ENCODE measurements at regions not wholly inside any gene's neighbourhood (a gene's known extent, or its start where the extent isn't known, plus 50 kb on each side); places are given as distances from the start of the nearest gene placed in this dataset.
"Not testable (repeated sequence)": the region's sequence is repeated elsewhere in the genome, so short reads cannot be mapped to it uniquely, and the experiment has no call there.

DNA sequence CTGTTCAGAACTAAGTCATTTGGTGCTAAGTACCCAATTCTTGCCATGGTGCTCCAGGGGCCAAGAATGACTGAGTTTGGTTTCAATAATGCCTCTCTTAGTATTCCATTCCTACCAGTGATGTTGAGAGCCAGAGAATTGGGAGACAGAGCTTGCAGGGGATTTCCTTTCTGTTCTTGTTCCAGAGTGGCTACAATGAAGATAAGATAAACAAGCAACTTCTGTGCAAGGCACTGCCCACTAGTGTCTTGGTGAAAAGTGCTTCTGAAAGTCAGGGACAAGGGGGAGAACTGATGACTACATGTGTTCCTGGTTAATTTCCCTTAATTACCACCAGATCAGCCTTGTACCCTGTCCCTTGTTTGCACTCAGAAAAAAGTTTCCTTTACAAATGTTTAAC, 421.6 kb downstream of the BCKDHB start:
- H3K36me3 ChIP-seq (ENCODE audit: control insufficient read depth, insufficient read depth, low read length), result no peaks in the 10 kb centered on the region
- H3K27ac ChIP-seq (ENCODE audit: low read length), result no peak overlapping the region
- no peaks in the 10 kb centered on the region for H3K9me3 ChIP-seq (replicated peaks; ENCODE audit: control insufficient read depth, low read depth, low read length)
- no peak for DNase-seq
- H3K4me3 ChIP-seq (ENCODE audit: low read length), result no peak overlapping the region
- no peaks in the 10 kb centered on the region for H3K27me3 ChIP-seq (ENCODE audit: control insufficient read depth, insufficient read depth, low read length)
- peaks cover 5% of the 10 kb centered on the region for H3K4me1 ChIP-seq (ENCODE audit: control insufficient read depth, insufficient read depth, low read length)

DNA sequence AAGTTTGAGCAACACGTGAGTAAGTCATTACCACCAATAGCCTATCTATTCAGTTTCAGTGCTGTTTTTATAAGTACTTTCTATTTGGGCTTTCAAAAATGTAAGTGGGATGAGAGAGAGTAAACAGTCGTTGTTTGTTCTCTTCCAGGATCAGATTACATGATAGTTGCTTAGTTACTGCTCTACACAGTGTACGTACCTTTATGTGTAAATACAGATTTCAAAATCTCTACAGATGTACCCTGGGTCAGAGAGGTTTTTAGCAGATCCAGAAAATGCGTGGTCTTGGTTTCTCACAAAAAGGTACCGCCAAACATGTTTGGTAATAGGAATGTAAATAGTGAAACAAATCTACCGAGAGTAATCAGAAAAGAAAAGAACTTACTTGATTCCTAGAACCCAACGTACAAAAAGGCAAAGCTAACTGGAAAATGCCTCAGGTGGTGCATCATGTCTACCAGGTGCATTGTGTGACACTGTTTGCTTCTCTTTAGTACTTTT, 421.1 kb downstream of the BCKDHB start:
- no peak for DNase-seq
- H3K27ac ChIP-seq (ENCODE audit: low read length), result no peak overlapping the region

DNA sequence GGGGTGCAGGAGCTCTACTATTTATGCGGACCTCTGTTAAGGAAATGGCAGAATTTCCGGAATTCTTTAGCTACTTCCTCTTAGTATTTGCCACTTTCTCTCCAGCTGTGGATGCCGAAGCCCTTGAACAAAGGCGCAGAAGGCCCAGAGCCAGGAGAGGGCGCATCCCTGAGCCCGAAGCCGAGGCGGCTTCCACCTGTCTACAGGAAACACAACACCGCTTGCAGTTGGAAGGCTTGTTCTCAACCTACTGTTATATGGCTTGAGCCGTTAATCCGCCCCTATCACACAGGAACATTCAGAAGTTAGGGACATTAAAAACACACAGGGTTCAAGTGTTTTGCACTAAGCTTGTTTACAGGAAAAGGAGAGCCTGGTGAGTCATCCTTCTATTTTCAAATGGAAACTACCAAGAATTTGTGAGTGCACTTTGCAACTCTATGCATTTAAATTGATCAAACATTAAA, 417.1 kb downstream of the BCKDHB start:
- DNase-seq, result peak; percentile 56
- Histone ChIP-seq H3K9me3 (replicated peaks; ENCODE audit: control insufficient read depth, low read depth, low read length) (no peaks in the 10 kb centered on the region), H3K27ac (ENCODE audit: low read length) (peak overlapping the region; percentile 25), H3K4me3 (ENCODE audit: low read length) (no peak overlapping the region), H3K27me3 (ENCODE audit: control insufficient read depth, insufficient read depth, low read length) (no peaks in the 10 kb centered on the region), H3K4me1 (ENCODE audit: control insufficient read depth, insufficient read depth, low read length) (peaks cover 8% of the 10 kb centered on the region), H3K36me3 (ENCODE audit: control insufficient read depth, insufficient read depth, low read length) (no peaks in the 10 kb centered on the region)
- WGBS (ENCODE audit: insufficient coverage), result 20% methylated on average over 7 of the region's 11 CpGs

More for the DNA sequence above, 421.1 kb downstream of the BCKDHB start:
- WGBS (ENCODE audit: insufficient coverage), result 75% methylated on average over 1 of the region's 7 CpGs
- Histone ChIP-seq H3K36me3 (ENCODE audit: control insufficient read depth, insufficient read depth, low read length) (no peaks in the 10 kb centered on the region), H3K9me3 (replicated peaks; ENCODE audit: control insufficient read depth, low read depth, low read length) (no peaks in the 10 kb centered on the region), H3K4me3 (ENCODE audit: low read length) (no peak overlapping the region), H3K27me3 (ENCODE audit: control insufficient read depth, insufficient read depth, low read length) (no peaks in the 10 kb centered on the region), H3K4me1 (ENCODE audit: control insufficient read depth, insufficient read depth, low read length) (peaks cover 6% of the 10 kb centered on the region)

DNA sequence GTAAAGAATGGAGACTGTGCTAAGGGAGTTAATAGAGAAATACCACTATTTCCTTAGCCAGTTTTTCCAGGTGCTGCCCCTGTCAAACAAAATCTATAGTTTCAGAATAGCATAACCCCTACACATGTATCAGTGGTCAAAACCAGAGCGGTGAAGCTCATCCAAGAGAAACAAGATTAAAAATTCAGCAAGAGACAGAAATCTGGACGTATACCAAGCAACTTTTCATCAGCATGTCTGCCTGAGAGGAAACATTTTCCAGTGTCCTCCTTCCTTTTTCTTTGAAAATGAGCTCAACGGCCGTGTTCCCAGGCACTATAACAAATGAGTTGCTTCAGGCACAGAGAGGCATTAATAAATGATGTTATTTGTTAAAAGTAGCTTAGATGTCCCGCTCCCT, 416.5 kb downstream of the BCKDHB start:
- peak overlapping the region; percentile 25 for H3K27ac ChIP-seq (ENCODE audit: low read length)
- no peaks in the 10 kb centered on the region for H3K9me3 ChIP-seq (replicated peaks; ENCODE audit: control insufficient read depth, low read depth, low read length)
- peak; percentile 75 for DNase-seq
- H3K36me3 ChIP-seq (ENCODE audit: control insufficient read depth, insufficient read depth, low read length), result no peaks in the 10 kb centered on the region
- H3K4me3 ChIP-seq (ENCODE audit: low read length), result no peak overlapping the region
- H3K27me3 ChIP-seq (ENCODE audit: control insufficient read depth, insufficient read depth, low read length), result no peaks in the 10 kb centered on the region
- 0% methylated on average over 1 of the region's 5 CpGs for whole genome bisulfite sequencing (ENCODE audit: insufficient coverage)
- peaks cover 8% of the 10 kb centered on the region for H3K4me1 ChIP-seq (ENCODE audit: control insufficient read depth, insufficient read depth, low read length)

DNA sequence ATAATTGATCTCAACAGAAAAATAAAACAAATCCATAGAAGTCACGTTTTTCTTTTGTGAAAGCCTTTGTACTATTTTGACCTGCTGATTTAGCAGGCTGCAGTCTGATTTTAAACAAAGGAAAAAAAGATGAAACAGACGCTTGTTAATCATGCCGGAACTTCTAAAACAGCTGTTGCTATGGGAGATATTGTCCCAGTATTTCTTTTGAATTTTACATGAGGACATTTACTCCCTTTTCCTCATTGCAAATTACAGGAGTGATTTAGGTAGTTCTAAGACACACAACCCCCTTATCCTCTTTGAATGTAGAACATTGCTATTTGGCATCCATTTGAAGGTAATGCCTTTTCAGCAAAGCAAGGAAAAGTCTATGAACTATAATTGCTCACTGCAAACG, 416.1 kb downstream of the BCKDHB start:
- peaks cover 8% of the 10 kb centered on the region for H3K4me1 ChIP-seq (ENCODE audit: control insufficient read depth, insufficient read depth, low read length)
- no peak overlapping the region for H3K4me3 ChIP-seq (ENCODE audit: low read length)
- WGBS (ENCODE audit: insufficient coverage), result no CpG with 5 or more reads among the region's 4 CpGs
- no peaks in the 10 kb centered on the region for H3K9me3 ChIP-seq (replicated peaks; ENCODE audit: control insufficient read depth, low read depth, low read length)
- no peaks in the 10 kb centered on the region for H3K27me3 ChIP-seq (ENCODE audit: control insufficient read depth, insufficient read depth, low read length)
- DNase-seq, result peak; percentile 46
- H3K36me3 ChIP-seq (ENCODE audit: control insufficient read depth, insufficient read depth, low read length), result no peaks in the 10 kb centered on the region
- H3K27ac ChIP-seq (ENCODE audit: low read length), result peak overlapping the region; percentile 2

DNA sequence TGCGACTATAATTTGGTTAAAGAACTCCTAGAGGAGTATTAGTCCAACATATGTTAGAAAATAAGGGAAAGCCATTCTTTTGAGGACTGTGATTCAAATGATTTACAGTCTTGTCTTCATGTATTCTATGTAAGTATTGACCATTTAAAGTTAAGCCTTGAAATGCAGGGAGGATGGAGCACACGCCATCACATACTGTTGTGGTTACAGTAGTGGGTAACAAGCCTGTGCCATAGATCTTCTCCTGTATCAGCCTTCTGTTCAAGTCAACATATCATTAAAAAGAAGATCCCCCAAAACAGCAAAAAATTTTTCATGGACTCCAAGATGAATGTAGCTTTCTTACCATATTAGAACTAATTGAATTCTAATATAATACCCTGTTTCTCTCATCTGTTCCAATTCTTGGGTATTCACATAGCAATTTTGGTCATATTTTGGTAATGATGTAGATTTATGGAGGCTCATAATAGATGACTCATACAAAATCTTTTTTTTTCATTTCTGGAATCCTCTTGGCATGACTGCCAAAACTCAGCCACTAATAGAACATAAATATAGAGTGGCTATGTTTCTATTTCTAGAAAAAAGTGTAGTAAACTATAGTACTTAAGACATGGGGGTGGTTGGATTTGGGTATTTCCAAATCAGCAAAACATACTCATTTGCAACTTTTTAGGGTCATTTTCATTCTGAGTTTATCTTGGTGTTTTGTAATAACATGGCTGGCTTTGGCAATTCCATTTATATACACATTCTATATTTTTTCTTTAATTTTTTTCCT, 413.5 kb downstream of the BCKDHB start:
- Histone ChIP-seq H3K36me3 (ENCODE audit: control insufficient read depth, insufficient read depth, low read length) (no peaks in the 10 kb centered on the region), H3K9me3 (replicated peaks; ENCODE audit: control insufficient read depth, low read depth, low read length) (no peaks in the 10 kb centered on the region), H3K4me1 (ENCODE audit: control insufficient read depth, insufficient read depth, low read length) (peaks cover 8% of the 10 kb centered on the region), H3K4me3 (ENCODE audit: low read length) (no peak overlapping the region), H3K27ac (ENCODE audit: low read length) (no peak overlapping the region), H3K27me3 (ENCODE audit: control insufficient read depth, insufficient read depth, low read length) (no peaks in the 10 kb centered on the region)
- no CpG with 5 or more reads among the region's 2 CpGs for WGBS (ENCODE audit: insufficient coverage)
- peak; percentile 33 for DNase-seq

DNA sequence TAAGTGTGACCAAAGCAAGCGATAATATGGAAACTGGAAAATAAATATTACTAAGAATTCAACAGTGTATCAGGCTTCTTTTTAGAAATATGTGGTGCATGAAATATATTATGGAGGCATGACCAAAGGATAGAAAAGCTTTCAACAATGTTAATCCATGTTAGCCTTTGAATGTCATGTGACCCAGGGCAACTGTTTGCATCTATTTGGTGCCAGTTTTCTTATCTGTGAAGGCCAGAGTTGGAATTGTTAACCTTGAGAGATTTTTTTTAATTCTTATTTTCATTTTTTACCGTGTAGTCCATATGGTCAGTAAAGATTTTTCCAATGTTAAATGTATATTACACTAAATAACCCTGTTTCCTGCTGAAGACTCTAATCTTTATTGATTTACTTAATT, 411.1 kb downstream of the BCKDHB start:
- no peak overlapping the region for H3K27ac ChIP-seq (ENCODE audit: low read length)
- H3K27me3 ChIP-seq (ENCODE audit: control insufficient read depth, insufficient read depth, low read length), result no peaks in the 10 kb centered on the region
- no peaks in the 10 kb centered on the region for H3K9me3 ChIP-seq (replicated peaks; ENCODE audit: control insufficient read depth, low read depth, low read length)
- H3K36me3 ChIP-seq (ENCODE audit: control insufficient read depth, insufficient read depth, low read length), result no peaks in the 10 kb centered on the region
- peaks cover 2% of the 10 kb centered on the region for H3K4me1 ChIP-seq (ENCODE audit: control insufficient read depth, insufficient read depth, low read length)
- no peak for DNase-seq
- H3K4me3 ChIP-seq (ENCODE audit: low read length), result no peak overlapping the region
- no CpG with 5 or more reads among the region's 2 CpGs for WGBS (ENCODE audit: insufficient coverage)

DNA sequence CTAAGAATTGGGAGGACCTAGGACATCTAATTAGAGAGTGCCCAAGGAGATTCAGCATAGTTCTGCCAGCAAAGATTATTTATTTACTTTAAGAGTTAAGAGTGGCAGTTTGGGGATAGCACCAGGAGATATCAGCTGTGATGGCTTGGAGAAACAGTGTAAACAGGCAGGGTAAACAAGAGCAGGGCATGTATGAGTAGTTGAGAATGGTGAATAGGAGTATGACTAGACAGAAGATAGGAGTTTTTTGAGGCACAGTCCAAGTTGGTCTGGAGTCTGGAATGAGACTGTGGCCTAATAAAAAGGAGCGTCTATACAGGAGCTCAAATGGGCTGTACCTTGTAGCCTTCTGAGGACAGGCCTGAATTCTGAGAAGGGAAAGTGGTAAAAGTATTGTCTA, 404.1 kb downstream of the BCKDHB start:
- WGBS (ENCODE audit: insufficient coverage), result no CpG with 5 or more reads among the region's 1 CpG
- H3K9me3 ChIP-seq (replicated peaks; ENCODE audit: control insufficient read depth, low read depth, low read length); H3K4me3 ChIP-seq (ENCODE audit: low read length); H3K27ac ChIP-seq (ENCODE audit: low read length); H3K36me3 ChIP-seq (ENCODE audit: control insufficient read depth, insufficient read depth, low read length); H3K4me1 ChIP-seq (ENCODE audit: control insufficient read depth, insufficient read depth, low read length); H3K27me3 ChIP-seq (ENCODE audit: control insufficient read depth, insufficient read depth, low read length); DNase-seq: not testable (repeated sequence)

DNA sequence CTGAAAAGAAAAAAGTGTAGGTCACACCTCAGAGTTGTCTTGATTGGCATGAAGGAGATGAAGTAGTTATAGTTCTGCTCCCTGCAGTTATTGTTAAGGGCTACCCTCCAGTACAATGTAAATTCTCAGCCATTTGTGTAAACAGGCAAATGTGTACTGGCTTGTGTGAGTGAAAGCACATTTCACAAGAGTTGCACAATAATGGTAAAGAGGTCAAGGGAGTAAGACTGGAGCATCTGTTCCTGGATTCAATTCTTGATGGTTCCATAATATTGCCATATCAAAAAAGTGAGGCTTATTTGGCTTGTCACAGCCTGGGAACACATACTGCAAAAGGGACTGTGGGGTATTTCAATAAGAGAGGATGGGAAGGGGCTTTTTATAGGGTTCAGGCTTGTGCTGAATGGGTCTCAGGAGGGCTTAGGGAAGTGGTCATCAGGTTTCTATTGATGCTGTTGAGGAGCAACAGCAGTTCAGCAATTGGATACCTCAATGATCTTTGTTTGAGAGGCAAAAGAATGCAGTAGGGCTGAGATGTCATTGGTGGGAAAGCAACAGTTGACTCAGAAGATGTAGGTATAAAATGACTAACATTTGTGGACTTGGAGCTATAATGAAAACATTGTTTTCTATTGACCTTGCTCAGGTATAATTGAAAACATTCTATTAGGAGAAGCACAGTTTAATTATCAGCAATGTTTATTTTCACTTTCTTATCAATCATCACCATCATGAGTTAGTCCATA, 402.6 kb downstream of the BCKDHB start:
- no peak overlapping the region for H3K27ac ChIP-seq (ENCODE audit: low read length)
- no peaks in the 10 kb centered on the region for H3K36me3 ChIP-seq (ENCODE audit: control insufficient read depth, insufficient read depth, low read length)
- H3K9me3 ChIP-seq (replicated peaks; ENCODE audit: control insufficient read depth, low read depth, low read length), result no peaks in the 10 kb centered on the region
- no peak overlapping the region for H3K4me3 ChIP-seq (ENCODE audit: low read length)
- no peak for DNase-seq
- H3K4me1 ChIP-seq (ENCODE audit: control insufficient read depth, insufficient read depth, low read length), result no peaks in the 10 kb centered on the region
- no peaks in the 10 kb centered on the region for H3K27me3 ChIP-seq (ENCODE audit: control insufficient read depth, insufficient read depth, low read length)

DNA sequence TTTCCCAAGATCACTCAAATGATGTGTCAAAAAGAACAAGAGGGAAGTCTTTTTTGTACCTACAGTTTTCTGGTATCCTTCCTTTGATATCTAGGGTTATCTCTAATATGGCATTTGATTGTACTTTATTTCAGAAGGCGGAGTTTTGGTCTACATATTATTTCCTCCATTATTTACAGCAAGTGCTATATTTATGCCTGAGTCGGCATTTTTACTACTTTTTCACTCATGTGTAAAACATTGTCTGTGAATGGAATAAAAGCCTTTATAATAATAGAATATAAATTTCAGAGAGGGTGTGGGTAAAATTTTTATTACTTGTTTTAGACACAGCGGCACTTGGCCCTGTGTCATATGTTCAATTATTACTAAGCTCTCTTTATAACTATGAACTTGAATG, 398.4 kb downstream of the BCKDHB start:
- no peaks in the 10 kb centered on the region for H3K27me3 ChIP-seq (ENCODE audit: control insufficient read depth, insufficient read depth, low read length)
- no peaks in the 10 kb centered on the region for H3K4me1 ChIP-seq (ENCODE audit: control insufficient read depth, insufficient read depth, low read length)
- no peak for DNase-seq
- no peaks in the 10 kb centered on the region for H3K9me3 ChIP-seq (replicated peaks; ENCODE audit: control insufficient read depth, low read depth, low read length)
- H3K4me3 ChIP-seq (ENCODE audit: low read length), result no peak overlapping the region
- H3K27ac ChIP-seq (ENCODE audit: low read length), result no peak overlapping the region
- H3K36me3 ChIP-seq (ENCODE audit: control insufficient read depth, insufficient read depth, low read length), result no peaks in the 10 kb centered on the region
- WGBS (ENCODE audit: insufficient coverage), result no CpG with 5 or more reads among the region's 3 CpGs

Data from muscle of leg (tissue), 3 donors.